Stimulated activated CD8-positive, alpha-beta memory T cell treated with anti-CD3 and anti-CD28 coated beads, Interleukin-15, amount 100 ng/mL, for 1 hour (primary cell): ENCODE measurements at regions not wholly inside any gene's neighbourhood (a gene's known extent, or its start where the extent isn't known, plus 50 kb on each side); places are given as distances from the start of the nearest gene placed in this dataset.
"Not testable (repeated sequence)": the region's sequence is repeated elsewhere in the genome, so short reads cannot be mapped to it uniquely, and the experiment has no call there.

ENCODE experiments used
- DNase-seq: peaks from one replicate; pipeline ENCODE4 v3.0.0-alpha.2; 2020; ENCODE audit warnings: low read depth

- DNase-seq: not testable (repeated sequence)
These were observed 347.7 kb upstream of the TMEFF2 start for GRCh38 chr2:192542148-192543066.

DNA sequence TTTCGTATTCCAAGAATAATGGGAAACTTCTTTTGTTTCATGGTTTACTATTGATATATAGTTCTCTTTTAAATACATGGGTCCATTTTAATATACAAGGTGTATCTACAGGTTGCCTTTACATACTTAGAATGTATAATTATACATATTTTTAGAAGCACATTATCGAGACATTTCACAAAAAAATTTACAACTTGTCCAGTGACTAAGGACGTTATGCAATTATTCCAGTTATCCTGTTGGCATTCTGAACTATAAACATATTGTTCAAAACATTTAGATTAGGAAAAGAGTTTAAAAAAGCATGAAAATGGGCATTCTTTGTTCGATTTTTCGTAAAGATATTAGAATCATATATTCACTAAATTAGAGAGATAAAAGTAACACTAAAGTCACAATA, 344.6 kb upstream of the TMEFF2 start:
- no peak for DNase-seq

- no peak for DNase-seq
These were observed 342.3 kb upstream of the TMEFF2 start for GRCh38 chr2:192536922-192537624.

DNA sequence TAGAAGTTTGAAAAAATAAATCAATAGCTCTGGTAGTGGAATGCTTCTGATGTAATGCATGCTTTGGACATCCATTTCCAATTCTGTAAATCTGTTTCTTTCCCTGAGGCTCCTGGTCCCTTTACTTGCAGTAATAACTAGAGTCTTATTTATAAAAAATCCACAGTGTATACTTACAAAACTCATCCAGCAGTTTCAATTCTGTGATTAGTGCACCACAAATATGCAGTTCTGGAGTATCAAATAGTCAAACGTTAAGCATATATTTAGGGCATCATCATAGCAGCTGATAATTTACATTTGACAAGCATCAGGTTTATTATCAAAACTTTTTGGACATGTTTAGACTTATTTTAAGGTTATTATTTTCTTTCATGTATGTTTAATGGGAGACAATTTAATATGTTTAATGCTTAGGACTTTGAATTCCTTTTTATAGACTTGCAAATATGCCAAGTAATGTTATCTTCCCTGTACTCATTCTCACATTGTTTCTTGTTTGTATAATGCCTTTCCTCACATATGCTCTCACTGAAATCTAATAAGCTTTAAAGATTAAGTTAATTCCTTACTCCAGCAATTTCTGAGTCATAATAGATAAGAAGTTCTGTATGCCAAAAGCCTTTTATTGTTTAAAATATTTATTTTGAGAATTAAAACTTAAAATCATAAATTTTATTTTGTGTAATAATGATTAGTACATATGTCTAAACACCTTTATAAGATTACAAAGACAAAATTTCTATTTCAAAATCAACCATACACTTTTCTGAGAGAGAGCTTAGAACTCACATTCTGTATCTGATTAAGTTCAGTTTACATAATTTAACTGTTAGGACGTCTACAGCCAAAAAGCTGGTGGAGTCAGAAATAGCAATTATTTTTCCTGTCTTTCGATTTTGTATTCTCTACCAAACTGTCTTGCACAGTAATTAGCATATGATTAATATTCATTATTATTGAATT, 341.5 kb upstream of the TMEFF2 start:
- no peak for DNase-seq

GRCh38 chr2:192534072-192534471, 339.3 kb upstream of the TMEFF2 start:
- DNase-seq: no peak

- not testable (repeated sequence) for DNase-seq
These were observed 330.0 kb upstream of the TMEFF2 start for GRCh38 chr2:192524642-192525251.

- not testable (repeated sequence) for DNase-seq
These were observed 329.5 kb upstream of the TMEFF2 start for GRCh38 chr2:192524214-192524613.

GRCh38 chr2:192515937-192516336, 321.2 kb upstream of the TMEFF2 start:
- DNase-seq: no peak

DNA sequence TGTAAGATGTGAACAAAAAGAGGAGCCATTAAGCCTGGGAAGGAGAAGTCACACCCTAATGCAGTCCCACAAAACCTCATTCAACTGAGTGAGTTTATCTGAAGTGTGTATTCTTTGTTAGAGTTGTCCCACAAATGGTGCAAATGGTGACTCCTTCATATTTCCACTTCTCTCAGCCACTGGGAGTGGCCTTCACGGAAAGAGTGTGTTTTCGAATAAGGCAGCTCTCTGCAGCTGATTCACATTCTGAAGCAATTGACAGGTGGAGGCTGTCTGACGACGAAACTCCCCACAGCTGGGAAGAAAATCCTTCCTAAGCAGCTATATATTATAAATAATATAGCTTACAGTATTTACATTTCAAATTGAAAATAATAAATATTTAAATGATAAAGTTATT, 318.8 kb upstream of the TMEFF2 start:
- DNase-seq: no peak

DNA sequence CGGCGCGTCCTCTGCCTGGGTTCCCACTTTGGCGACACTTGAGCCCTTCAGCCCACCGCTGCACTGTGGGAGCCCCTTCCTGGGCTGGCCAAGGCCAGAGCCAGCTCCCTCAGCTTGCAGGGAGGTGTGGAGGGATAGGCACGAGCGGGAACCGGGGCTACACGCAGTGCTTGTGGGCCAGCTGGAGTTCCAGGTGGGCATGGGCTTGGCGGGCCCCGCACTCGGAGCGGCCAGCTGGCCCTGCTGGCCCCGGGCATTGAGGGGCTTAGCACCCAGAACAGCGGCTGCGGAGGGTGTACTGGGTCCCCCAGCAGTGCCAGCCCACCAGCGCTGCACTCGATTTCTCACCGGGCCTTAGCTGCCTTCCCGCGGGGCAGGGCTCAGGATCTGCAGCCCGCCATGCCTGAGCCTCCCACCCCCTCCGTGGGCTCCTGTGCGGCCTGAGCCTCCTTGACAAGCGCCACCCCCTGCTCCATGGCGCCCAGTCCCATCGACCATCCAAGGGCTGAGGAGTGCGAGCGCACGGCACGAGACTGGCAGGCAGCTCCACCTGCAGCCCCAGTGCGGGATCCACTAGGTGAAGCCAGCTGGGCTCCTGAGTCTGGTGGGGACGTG, 313.2 kb upstream of the TMEFF2 start:
- not testable (repeated sequence) for DNase-seq

- DNase-seq: no peak
These were observed 305.9 kb upstream of the TMEFF2 start for GRCh38 chr2:192500550-192501200.

GRCh38 chr2:192499476-192499875, 304.7 kb upstream of the TMEFF2 start:
- no peak for DNase-seq

DNA sequence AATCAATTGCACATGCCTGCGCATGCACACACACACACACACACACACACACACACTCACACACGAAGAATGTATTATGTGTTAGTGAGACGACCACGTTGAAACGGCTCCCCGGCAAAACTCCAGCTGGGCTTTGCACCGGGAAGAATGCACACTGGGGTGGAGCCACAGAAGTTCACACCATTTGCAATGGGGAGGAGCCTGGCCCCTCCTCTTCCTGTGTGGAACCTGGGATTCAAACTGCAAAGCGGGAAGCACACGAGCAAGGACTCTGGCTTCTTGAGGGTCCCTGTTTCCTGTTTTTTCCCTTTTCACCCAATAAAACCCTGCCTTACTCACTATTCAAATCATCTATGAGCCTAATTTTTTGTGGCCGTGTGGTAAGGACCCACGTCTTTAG, 304.0 kb upstream of the TMEFF2 start:
- DNase-seq: no peak

DNA sequence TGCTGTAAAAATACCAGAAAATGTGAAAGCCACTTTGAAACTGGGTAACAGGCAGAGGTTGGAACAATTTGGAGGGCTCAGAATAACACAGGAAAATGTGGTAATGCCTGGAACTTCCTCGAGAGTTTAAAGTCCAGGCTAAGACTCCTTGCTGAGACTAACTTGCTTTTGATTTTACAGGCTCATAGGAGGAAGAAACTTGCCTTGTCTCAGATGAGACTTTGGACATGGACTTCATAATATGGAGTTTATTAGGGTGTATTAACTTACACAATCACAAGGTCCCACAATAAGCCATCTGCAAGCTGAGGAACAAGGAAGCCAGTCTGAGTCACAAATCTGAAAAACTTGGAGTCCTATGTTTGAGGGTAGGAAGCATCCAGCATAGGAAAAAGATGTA, 293.4 kb upstream of the TMEFF2 start:
- DNase-seq: not testable (repeated sequence)

DNA sequence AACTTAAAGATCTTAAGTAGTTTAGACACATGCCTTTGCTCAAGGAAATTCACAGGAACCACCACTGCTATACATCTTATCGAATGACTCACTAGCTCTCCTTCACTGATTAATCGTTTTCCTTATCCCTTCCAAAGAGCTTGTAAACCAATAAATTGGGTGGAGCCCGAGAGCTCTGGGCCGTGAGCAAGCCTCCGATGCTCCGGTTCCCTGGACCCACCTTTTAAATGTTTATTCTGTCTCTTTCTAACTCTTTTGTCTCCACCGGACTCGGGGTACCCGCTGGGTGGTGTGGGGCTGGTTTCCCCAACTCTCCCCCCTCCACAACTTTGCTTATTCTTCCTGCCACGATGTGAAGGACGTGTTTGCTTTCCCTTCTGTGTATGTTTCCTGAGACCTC, 292.9 kb upstream of the TMEFF2 start:
- no peak for DNase-seq

DNA sequence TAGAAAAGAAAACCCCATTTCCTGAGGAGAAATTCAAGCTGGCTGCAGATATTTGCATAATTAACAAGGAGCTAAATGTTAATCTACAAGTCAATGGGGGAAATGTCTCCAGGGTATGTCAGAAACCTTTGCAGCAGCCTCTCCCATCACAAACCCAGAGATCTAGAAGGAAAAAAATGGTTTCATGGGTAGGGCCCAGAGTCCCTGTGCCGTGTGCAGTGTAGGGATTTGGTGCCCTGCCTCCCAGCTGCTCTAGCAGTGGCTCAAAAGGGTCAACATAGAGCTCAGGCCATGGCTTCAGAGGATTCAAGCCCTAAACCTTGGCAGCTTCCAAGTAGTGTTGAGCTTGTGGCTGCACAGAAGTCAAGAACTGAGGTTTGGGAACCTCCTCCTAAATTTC, 290.2 kb upstream of the TMEFF2 start:
- DNase-seq: no peak

- DNase-seq: no peak
These were observed 286.3 kb upstream of the TMEFF2 start for GRCh38 chr2:192480984-192481383.

GRCh38 chr2:192473331-192473730, 278.6 kb upstream of the TMEFF2 start:
- DNase-seq: no peak

- DNase-seq: no peak
These were observed 277.2 kb upstream of the TMEFF2 start for GRCh38 chr2:192471982-192472381.

DNA sequence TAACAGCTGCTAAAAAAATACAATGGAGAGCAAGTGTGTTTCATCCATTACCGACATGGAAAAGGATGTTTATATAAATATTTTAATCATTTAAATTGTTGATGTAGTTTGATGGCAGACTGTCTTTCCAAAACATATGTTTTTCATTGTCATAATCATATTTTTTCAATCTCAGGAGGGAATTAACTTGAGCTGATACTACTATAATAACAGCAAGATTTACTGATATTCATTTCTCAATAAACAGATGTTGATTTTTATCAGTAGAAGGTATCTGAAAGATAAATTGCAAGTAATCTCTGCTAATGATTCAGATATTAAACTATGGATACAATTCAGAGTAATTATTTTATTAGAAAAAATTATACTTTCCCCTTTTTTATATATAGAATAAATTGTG, 274.9 kb upstream of the TMEFF2 start:
- no peak for DNase-seq
